Mesothelial cell of epicardium (in vitro differentiated cells): ENCODE measurements at regions not wholly inside any gene's neighbourhood (a gene's known extent, or its start where the extent isn't known, plus 50 kb on each side); places are given as distances from the start of the nearest gene placed in this dataset.

Experiments
- DNase-seq, 2 experiments: peaks; one replicate each; pipeline ENCODE4 v3.0.0; 2021; ENCODE audit warnings: low spot score in 2 of 2; ENCODE audit not compliant: unreplicated experiment in 2 of 2
- H3K27ac Mint-ChIP-seq: 2 replicates; pipeline ENCODE4 v1.8.0; 2021; ENCODE audit warnings: mixed read lengths
- H3K27me3 Mint-ChIP-seq: 2 replicates; pipeline ENCODE4 v1.8.0; 2021; ENCODE audit warnings: low read depth, mixed read lengths
- H3K36me3 Mint-ChIP-seq: 2 replicates; pipeline ENCODE4 v1.8.0; 2021; ENCODE audit warnings: mixed read lengths
- H3K4me1 Mint-ChIP-seq: 2 replicates; pipeline ENCODE4 v1.8.0; 2021; ENCODE audit warnings: mixed read lengths
- H3K4me3 Mint-ChIP-seq: 2 replicates; pipeline ENCODE4 v1.8.0; 2021; ENCODE audit warnings: mild to moderate bottlenecking, moderate library complexity, mixed read lengths
- H3K9me3 Mint-ChIP-seq: 2 replicates; pipeline ENCODE4 v1.8.0; 2021; ENCODE audit warnings: mixed read lengths
- CTCF ChIP-seq: fragments of 200-600 bp; sonication (generic); IDR thresholded peaks from one replicate; pipeline ENCODE4 v1.5.0; 2021; ENCODE audit warnings: antibody characterized with exemption; ENCODE audit not compliant: unreplicated experiment

DNA sequence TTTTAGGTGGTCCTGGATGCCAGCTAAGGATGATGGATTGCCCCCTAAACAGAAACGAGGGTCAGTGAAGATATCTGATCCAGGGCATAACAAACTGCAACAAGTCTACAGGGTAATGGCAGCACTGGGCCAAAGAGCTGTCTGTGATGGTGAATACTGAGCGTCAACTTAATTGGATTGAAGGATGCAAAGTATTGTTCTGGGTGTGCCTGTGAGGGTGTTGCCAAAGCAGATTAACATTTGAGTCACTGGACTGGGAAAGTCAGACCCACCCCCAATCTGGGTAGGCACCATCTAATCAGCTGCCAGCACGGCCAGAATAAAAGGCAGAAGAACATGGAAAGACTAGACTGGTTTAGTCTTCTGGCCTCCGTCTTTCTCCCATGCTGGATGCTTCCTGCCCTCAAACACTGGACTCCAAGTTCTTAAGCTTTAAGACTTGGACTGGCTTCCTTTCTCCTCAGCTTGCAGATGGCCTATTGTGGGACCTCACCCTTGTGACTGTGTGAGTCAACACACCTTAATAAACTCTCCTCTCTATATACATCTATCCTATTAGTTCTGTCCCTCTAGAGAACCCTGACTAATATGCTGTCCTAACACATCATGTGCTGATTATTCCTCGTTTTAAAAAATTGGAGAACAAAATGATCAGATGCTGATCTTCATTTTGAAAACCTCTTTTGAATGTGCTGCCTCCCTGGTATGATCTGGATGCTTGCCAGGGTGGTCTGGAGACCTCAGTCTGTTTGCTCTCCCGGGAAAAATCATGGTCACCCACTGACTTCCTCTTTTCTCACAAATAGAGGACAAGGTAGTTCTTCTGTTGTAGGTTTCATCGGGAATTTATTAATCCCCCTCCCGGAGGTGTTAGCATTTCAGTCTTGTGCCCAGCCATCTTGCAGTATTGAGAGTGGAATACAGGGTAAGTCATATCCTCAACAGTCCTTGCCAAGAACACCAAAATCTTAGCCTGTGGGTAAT, 234.7 kb downstream of the SETD4 start:
- H3K9me3 Mint-ChIP-seq: peaks cover 5% of the 10 kb centered on the region
- no peak for TF ChIP-seq CTCF
- H3K4me1 Mint-ChIP-seq: peaks cover 12% of the 10 kb centered on the region

GRCh38 chr21:35824136-35824535, 236.2 kb downstream of the SETD4 start:
- H3K36me3 Mint-ChIP-seq: no peaks in the 10 kb centered on the region
- DNase-seq: no peak
- TF ChIP-seq CTCF: no peak
- H3K9me3 Mint-ChIP-seq: peaks cover 5% of the 10 kb centered on the region
- H3K4me1 Mint-ChIP-seq: peaks cover 8% of the 10 kb centered on the region
- H3K27ac Mint-ChIP-seq: no peak overlapping the region
- no peaks in the 10 kb centered on the region for H3K27me3 Mint-ChIP-seq
- H3K4me3 Mint-ChIP-seq: no peak overlapping the region

More for the DNA sequence above, 234.7 kb downstream of the SETD4 start:
- Mint-ChIP-seq H3K4me3 (no peak overlapping the region), H3K27me3 (peaks cover 3% of the 10 kb centered on the region), H3K27ac (no peak overlapping the region), H3K36me3 (no peaks in the 10 kb centered on the region)
- DNase-seq: no peak

DNA sequence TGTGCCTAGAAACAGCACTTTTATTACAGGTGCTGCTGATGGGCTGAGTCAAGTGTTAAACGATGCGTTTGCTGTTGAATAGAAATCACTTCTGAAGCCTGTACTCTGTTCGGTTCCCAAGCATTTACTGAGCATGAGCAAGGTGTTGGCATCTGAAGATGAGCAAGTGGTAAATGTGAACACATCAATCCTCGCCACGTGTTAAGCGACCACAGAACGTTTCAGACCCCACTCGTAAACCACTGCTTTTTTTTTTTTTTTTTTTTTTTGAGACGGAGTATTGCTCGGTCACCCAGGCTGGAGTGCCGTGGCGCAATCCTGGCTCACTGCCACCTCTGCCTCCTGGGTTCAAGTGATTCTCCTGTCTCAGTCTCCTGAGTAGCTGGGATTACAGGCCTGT, 241.2 kb downstream of the SETD4 start:
- Mint-ChIP-seq H3K4me1 (peaks cover 8% of the 10 kb centered on the region), H3K4me3 (no peak overlapping the region), H3K36me3 (no peaks in the 10 kb centered on the region), H3K9me3 (peaks cover 4% of the 10 kb centered on the region), H3K27ac (no peak overlapping the region), H3K27me3 (no peaks in the 10 kb centered on the region)
- DNase-seq: no peak
- no peak for TF ChIP-seq CTCF

- no peak overlapping the region for H3K27ac Mint-ChIP-seq
- DNase-seq: no peak
- peaks cover 8% of the 10 kb centered on the region for H3K4me1 Mint-ChIP-seq
- no peaks in the 10 kb centered on the region for H3K36me3 Mint-ChIP-seq
- no peak for TF ChIP-seq CTCF
- H3K4me3 Mint-ChIP-seq: no peak overlapping the region
- no peaks in the 10 kb centered on the region for H3K27me3 Mint-ChIP-seq
- H3K9me3 Mint-ChIP-seq: no peaks in the 10 kb centered on the region
Observed at GRCh38 chr21:35818597-35818996, 241.7 kb downstream of the SETD4 start.

DNA sequence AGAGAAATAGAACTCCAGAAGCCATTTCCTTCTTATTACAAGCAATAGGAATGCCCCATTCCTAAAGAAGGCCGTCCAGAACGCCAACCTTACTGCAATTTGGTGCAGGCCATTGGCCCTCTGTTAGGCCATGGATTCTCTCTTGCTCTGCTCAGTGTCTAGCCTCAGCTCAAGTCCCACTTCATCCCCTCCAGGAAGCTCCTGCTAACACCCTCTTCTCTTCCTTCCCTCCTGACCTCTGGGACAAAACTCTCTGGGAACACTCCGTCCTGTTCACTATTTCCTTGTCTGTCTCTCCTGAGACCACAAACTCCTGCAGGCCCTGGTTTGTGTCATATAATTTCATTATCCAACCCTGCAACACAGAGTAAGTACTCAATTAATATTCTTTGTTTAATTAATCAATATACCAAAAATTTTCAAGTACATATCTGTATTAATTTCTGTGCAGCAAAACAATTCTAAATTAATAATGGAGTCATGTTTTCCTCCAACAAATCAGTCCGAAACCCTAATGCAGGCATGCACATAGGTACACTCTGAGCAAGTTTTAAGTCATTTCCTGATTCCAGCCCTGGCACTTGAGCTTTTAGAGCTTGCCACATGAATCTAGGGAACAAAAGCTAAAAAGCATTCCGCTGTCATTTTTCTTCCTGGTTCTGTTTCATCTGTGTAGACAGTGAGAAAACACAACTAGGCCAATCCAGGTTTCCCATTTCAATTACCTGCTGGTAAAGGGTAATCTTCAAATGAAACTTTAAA, 245.3 kb downstream of the SETD4 start:
- Mint-ChIP-seq H3K36me3 (no peaks in the 10 kb centered on the region), H3K27ac (peak overlapping the region; percentile 73), H3K4me1 (peaks cover 13% of the 10 kb centered on the region), H3K27me3 (no peaks in the 10 kb centered on the region), H3K9me3 (peaks cover 6% of the 10 kb centered on the region), H3K4me3 (no peak overlapping the region)
- no peak for DNase-seq
- no peak for TF ChIP-seq CTCF
